ENCODE measurements at regions not wholly inside any gene's neighbourhood (a gene's known extent, or its start where the extent isn't known, plus 50 kb on each side); places are given as distances from the start of the nearest gene placed in this dataset.

- TF ChIP-seq POLR2AphosphoS5 (IDR thresholded peaks at IDR 0.05; ENCODE audit: low read depth) (no peak), CTCF (IDR thresholded peaks at IDR 0.05; ENCODE audit: insufficient read depth, low read length) (no peak), SPI1 (IDR thresholded peaks at IDR 0.05; ENCODE audit: borderline replicate concordance, low read depth) (no peak)
These were observed 152.5 kb downstream of the PLS3 start for GRCh38 chrX:115713460-115713859.
